SKM-1 (cell line): ENCODE measurements at regions not wholly inside any gene's neighbourhood (a gene's known extent, or its start where the extent isn't known, plus 50 kb on each side); places are given as distances from the start of the nearest gene placed in this dataset.

Source experiments
- DNase-seq: peaks from one replicate; lab custom pipeline; 2025; ENCODE audit not compliant: unreplicated experiment; lab: John Stamatoyannopoulos, UW

DNA sequence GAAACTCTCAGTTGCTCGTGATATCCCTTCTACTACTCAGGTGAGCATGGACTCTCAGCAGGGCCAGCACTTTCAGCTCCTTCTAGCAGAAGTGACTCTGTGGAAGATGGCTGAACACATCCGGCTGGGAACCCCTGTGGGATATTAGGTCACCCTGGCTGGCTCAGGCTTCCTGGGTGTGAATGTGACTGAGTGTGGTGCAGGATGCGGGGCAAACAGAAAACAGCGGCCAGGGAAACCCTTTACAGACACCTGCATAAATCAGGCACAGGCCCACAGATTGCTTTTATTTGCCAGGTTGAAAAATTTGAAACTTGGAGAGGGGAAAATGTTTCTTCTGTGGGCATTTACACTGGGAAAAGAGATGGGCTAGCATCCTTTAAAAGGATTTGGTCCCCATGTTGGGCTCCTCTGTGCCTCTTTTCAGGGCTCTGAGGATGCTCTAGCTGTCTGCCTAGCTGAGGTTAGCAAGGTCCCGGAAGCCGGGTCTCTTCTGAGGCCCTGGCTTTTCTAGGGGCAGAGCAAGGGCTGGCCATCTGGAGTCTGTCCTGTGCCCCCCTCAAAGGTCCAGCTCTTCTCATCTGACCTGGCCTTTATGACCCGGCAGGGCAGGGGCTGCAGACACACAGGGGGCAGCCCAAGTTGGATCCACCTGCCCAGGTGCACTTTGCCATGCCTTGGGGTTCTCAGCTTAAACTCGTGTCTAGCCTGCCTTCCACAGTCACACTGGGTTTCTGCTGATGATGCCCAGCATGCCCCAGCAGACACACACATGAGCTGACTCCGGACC lies 243.0 kb downstream of the SIPA1L2 start:
- DNase-seq = no peak

DNA sequence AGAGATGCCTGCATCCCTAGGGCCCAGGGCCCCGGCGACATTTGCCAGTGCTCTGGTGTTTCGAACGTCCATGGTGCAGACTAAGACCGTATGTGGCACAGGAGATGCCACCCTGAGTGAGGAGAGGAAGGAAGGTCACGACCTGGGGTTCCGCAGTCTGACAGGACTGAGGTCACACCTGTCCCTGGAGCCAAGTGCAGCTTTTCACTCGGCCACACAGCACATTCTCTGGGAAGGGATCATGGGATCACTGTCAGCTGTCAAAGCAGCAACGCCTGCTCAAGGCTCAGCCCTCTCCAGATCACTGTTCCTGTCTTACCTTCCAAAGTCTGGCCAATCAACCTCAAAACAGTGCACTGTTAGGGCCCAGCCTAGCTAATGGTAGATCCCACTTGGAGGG lies 243.6 kb downstream of the SIPA1L2 start:
- no peak for DNase-seq

DNA sequence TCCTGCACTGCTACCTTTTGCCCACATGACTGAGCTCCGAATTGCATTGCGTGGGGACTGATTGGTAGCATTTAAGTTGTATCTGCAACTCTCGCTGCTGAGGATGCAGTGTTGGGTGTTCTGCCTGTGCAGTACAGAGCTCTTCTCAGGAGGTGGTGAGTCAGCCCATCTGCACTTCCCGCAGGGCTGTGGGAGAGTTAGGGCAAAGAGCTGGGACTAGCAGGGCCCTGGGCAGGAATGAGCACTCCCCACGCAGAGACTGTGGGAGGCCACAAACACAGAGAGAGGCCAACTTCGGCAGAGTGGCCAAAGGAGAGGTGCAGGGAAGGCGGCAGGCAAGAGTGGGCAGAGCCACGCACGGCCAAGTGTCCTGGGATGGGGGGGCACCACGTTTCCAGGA lies 244.7 kb downstream of the SIPA1L2 start:
- no peak for DNase-seq

DNA sequence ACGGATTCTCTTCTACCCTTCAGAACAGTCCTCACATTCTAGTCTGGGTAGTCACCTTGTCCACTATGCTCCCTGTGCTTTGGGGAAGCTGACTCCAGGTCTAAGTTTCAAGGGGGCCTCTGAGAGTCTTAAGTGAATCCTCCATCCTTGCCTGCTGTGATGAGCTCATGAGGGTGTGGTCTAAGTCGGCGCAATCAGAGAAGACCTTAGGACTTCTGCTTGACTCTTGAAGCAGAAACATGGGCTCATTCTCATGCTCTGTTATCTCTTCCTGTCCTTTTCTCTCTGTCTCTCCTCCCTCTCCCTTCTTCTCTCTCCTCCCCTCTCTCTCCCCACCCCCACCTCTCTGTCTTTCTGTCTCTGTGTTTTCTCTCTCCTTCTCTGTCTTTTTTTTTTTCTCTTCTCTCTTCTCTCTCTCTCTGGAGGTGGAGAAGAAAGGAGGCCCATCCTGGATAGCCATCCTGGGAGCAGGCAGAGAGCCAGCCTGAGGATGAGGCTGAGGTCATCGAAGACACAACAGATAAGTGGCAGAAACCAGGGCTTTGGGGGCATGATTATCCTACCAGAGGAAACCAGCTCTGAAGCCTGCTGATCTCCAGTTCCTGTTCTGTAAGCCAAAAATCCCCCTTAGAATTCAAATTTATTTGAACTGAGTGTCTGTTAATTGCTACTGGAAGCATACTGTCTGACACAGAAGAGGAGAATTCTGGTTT lies 245.6 kb downstream of the SIPA1L2 start:
- no peak for DNase-seq

DNA sequence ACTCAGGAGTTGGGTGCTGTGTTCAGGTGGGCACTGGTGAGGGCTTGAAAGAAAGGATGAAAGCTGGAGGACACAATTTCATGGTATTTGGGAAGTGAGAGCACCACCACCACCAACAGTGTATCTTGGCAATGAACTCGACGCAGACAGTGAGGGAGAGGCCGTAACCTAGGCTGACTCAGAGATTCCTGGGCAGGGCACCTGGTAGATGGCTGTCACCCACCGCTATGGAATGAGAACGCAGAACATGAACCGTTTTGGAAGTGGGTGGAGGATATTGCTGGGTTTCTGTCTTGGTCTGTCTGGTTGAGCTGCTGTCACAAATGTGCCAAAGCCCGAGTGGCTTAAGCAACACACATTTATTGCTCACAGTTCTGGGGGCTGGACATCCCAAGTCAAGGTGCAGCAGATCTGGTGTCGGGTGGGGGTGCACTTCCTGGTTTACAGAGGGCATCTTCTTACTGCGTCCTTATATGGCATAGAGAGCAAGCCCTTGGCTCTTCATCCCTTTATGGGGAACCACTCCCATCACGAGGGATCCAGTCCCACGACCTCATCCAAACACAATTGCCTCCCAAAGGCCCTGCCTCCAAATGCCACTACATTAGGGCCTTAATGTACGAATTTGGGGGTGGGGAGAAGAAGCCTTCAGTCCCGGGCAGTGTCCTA lies 246.3 kb downstream of the SIPA1L2 start:
- DNase-seq = no peak

DNA sequence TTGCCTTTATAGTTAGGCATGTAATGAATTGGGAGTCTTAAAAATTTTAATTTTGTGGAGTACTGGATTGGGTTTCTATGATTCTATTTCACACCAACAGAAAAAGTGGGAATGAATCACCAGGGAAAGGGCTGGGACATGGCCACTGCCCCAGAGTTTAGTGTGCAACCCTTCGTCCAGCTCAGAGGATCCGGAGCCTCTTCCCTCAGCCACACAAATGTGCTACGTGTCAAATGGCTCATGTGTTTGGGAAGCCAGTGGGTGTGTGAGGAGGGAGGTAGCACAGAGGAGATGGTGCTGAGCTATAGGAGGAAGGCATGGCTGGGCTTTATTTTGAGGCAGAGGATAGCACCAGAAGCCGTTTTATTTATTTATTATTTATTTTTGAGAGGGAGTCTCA lies 247.3 kb downstream of the SIPA1L2 start:
- DNase-seq = no peak

DNA sequence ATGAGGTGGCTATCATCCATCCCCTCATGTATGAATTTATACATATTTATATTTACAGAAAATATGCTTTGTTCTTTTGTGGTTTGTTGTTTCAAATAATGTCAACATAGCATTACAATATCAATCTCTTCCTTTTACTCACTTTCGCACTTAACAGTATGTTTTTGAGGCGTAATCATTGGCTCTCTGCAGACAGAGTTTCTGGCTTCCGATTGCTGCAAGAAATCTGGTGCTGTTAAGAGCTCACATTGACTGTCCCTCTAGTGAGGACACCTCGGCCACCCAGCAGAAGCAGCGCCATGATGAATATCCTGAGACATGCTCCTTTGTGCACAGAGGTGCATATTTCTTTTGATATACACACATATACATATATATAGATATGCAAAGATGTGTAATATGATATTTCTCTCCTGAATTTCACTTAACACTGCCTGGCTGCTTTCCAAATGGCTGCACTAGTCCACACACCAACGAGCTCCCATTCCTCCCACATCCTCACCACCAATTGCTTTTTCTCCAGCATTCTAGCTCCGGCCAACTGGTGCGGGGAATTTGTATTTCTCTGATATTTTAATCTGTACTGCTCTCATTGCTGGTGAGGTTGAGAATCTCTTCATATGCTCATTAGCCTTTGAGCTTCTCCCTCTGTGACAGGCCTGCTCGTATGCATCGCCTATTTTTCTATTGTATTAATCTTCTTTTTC lies 248.4 kb downstream of the SIPA1L2 start:
- DNase-seq = no peak

DNA sequence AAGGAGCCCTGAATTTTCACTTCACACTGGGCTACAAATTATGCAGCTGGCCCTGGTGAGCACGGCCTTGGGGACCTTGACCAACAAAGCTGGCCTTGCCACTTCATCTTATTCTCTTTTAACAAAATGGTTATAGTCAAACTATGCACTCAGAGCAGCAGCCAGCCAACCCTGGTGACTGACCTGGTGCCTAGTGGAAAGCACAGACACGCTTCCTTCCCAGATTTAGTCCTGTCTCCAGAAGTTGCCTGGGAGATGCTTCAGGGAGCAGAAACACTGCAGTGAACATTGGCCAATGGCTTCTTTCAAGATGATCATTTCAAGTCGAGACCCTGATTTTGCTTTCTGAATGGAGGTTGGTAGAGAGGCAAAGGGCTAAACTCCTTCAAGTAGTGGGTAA lies 249.3 kb downstream of the SIPA1L2 start:
- no peak for DNase-seq

DNA sequence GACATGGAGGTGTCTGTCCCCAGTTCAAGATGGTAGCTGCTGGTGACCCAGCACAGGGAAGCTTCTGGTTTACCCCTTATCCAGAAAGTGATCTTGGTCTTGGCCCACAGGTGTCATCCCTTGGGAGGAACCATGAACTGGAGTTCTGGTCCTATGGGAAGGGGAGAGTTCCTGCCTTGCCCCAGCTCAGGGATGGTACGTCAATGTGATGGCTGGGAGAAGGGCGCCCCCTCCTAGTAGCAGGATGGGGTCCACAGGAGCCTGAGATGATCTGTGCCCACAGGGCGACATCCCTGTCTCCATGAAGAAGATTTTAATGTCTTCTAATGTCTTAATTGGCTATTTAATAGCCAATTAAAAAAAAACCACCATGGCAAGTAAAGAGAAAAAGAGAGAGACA lies 249.8 kb downstream of the SIPA1L2 start:
- DNase-seq = no peak

DNA sequence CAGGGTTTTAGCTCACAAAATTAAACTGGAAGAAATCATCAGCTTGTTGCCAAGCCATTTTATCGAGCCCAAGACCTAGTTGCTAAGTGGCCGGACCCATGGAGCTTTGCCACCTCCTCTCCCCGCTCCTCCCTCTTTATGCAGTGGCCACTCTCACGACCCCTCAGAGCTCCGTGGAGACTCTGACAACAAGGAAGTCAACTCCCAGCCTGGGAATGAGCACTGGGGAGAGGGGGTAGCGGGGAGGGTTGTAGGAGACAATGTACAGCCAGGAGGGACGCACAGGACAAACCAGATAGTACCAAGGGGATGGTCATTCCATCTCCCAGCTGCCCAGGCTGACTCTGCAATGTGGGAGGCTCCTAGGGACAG lies 250.9 kb downstream of the SIPA1L2 start:
- no peak for DNase-seq

DNA sequence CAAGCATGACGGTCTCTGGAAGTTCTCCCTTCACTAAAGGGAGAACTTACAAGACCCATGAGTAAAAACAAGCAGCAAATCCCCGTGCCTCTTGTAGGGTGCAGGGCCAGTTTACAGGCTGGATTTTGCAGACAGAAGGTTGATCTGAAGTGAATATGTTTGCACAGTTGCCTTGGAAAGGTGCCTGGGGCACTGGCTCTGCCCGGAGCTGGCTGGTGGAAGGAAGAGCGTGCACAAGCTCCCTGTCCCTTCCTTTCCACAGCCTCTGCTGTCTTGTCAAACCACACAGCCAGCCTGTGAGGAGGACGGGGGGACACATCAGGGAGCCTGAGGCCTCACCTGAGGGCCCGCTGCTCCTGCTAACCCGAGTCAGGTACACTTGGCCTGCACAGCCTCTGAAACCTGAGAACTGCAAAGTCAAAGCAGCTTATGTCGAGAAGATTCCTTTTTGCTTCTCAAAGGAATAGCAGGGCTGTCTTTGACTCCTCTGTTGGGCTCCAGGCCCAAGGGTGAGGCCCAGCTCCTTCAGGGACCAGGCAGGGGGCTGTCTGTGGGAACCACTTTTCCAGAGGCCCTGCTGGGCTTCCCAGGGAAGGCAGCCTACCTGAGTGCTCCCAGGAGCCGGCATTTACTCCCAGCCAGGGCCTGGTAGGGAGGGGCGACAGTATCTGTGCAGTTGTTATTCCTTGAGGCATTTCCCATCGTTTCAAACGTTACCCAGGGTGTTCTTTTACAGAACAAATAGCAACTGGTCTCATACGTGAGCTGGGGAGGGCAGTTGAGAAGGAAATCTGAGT lies 251.5 kb downstream of the SIPA1L2 start:
- DNase-seq = no peak

DNA sequence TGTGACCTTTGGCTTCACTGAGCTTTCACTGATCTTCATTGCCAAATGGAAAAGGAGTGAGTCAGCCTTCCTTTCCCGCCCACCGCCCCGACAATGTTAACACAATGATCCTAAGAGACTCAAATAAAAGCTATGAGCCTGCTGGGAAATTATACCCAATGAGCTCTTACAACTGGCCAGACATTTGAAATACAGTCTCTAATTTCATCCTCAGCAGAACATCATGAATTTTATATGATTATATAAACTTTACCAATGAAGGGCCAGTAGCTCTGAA lies 252.5 kb downstream of the SIPA1L2 start:
- DNase-seq = no peak

DNA sequence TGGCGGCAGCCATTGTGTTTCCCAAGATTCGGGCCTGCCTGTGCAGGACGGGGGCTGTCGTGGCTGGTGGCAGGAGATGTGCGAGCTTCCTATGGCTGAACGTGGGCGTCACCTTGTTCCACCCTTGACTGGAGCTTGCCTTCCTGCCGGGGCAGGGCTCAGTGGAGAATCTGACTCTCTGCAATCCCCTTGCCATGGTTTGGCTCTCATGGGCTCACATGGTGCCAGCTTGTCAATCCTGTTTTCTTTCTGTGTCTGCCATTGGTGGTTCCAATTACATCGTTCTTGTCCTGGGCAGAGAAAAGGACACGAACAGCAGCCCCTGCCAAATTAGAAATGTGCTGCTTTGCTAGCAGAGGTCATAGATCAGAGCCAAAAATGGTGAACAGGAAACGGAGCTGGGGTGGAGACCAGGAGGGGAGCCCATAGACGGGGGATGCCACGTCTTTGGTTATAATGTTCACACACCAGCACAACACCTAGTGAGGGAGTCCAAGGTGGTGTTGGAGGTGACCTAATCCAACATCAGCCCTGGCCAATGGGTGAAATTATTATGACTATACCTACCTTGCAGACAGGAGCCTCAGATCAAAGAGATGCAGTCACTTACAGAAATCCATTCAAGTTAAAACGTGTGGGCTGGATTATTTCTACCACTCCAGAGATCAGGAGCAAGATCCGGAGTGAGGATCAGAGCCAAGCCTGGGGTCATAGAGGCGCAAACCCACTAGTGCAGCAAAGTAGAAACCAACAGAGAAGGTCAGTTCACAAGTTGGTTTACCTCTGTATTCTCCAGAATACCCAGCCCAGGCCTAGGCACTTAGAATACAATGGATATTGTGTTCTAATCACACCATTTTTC lies 253.1 kb downstream of the SIPA1L2 start:
- no peak for DNase-seq

DNA sequence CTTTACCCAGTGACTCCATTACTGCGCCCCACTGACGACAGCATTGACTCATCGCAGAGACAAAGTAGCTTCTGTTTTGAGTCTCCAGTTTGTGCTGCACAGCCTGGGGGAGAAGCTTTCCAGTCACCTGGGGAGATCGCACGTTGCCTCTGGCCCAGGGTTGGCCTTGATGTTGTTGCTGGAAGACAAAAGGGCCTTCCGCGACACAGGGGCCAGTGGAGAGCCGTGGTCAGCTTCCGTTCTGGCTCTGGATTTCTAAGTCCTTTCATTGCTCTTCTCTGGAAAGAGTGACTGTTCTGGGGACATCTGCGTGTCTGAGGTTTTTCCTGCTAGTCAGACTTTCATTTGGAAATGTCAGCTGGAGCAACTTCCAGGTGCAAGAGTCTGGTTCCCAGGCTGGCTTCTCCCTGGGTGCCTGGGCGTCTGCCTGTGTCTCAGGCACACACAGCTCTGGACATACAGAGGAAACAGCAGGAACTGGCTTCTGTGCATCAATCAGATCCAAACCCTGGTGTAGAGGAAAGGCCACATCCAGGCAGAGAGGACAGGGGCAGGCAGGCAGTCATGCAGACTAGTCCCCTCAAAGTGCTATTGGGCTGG lies 257.0 kb downstream of the SIPA1L2 start:
- no peak for DNase-seq

DNA sequence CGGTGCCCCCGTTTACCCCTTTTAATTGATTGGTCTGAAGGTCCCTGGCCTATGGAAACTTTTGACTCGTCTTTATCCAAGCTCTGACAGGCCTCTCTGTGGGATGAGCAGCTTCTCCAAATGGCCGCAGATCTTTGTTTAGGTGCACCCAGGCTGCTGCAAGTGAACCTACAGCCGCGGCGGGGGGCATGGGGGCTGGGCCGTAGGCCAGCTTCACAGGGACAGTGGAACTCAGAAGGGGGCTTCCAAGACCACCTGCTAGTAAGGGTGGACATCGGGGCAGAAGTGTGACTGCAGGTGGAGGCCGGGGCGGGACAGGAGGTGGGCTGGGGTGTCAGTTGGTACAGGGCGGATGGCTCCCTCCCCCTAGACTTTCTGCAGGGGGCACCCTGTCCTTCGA lies 257.5 kb downstream of the SIPA1L2 start:
- no peak for DNase-seq

DNA sequence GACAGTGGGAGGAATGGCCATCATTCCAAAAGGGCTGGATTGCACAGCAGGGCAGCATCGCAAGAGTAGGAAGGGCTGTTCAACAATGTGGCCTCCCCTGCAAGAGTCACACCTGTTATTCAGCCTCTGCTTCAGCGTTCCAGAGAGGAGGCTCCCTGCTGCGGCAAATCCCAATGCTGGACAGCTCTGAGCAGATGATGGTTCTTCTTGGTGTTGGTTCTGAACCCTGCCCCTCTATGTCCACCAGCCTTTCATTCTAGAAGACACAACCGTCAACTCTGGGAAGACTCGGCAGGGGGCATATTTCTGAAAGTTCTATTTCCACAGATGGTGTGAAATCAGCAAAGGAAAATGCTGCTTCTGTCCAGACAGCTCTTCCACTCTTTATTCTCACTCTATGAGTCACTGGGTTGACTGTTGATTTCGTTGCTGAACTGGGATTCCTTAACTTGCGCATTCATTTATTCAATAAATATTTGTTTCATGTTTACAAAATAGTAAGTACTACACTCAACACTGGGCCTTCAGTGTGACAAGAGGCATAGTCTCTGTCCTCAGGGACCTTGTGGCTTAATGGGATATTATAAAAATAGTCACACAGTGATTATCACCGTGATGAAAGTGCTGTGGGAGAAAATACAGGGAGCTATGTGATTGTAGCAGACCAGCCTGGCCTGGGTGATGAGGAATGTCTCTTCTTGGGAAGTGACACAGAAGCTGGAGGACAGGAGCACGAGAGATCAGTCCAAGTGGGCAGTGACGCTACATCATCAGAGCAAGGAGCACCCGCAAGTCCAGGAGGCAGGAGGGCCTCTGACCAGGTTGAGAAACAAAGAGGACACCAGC lies 260.3 kb downstream of the SIPA1L2 start:
- no peak for DNase-seq

DNA sequence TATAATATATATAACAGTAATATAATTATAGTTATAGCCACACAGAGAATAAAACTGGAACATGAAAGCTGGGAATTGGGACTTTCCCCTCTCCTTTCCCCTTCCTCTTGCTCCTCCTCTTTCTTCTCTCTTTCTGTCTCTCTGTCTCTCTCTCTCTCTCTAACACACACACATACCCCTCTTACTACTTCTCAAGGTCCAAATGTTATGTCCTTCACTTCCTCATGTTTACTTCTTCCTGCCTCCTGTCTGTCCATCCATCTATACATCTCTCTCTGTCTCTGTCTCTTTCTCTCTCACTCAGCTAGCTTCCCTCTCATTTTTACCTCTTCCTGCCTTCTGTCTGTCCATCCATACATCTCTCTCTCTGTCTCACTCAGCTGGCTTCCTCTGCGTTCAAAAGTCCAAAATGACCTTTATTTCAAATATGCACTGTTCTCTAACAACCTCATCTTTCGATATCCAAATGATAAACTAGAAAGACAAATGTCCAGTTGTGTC lies 261.1 kb downstream of the SIPA1L2 start:
- DNase-seq = no peak

DNA sequence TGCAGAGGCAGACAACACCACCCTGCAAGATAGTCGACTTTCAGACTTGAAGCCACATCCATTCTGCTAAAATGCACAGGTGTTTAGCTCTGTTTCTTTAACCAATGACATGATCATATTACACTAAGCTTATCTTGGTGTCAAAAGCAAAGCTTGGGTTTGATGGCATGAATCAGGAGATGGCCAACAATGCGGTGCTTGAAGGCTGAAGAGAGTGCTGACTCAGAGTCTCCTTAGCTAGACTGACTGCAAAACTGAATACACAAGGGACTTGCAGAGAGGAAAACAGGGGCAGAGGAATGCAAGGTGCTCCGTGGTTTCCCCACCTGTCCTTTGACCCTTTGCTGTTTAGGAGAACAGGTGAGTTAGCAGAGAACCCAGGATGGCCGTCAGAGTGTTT lies 262.6 kb downstream of the SIPA1L2 start:
- no peak for DNase-seq
